ENCODE measurements at regions not wholly inside any gene's neighbourhood (a gene's known extent, or its start where the extent isn't known, plus 50 kb on each side); places are given as distances from the start of the nearest gene placed in this dataset.

DNA sequence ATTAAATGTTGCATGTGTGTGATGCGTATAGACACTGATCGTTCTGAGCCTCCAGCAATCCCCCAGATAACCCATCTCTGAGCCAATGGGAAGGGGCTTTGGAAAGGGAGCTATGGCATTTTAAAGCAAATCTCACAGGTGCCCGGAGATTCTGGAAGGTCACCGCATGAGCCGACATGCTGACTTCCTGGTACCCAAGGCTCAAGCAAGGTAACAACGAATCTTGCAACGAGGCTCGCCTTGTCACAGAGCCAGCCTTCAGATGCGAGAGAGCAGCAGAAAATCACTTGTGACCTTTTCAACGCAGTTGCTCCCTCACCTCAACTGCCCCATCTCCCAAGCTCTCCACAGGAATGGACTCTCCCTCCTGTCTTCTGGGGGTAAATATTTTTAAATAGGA, 154.8 kb upstream of the CDH5 start:
- Histone ChIP-seq H3K4me3 (no peak overlapping the region), H3K36me3 (replicated peaks in 1 of 2; ENCODE audit: insufficient read depth in 1 of 2, low read depth in 2 of 2) (no peaks in the 10 kb centered on the region), H3K9me3 (no peaks in the 10 kb centered on the region), H3K27me3 (no peaks in the 10 kb centered on the region), H3K4me1 (no peaks in the 10 kb centered on the region), H3K27ac (no peak overlapping the region)
- intact Hi-C loops (cut with DNase I): no loop called here
- WGBS, 2 donors: 60 to 65% methylated on average over 9 to 10 of the region's 10 CpGs
- DNase-seq: no peak
- TF ChIP-seq, protein P1, sequence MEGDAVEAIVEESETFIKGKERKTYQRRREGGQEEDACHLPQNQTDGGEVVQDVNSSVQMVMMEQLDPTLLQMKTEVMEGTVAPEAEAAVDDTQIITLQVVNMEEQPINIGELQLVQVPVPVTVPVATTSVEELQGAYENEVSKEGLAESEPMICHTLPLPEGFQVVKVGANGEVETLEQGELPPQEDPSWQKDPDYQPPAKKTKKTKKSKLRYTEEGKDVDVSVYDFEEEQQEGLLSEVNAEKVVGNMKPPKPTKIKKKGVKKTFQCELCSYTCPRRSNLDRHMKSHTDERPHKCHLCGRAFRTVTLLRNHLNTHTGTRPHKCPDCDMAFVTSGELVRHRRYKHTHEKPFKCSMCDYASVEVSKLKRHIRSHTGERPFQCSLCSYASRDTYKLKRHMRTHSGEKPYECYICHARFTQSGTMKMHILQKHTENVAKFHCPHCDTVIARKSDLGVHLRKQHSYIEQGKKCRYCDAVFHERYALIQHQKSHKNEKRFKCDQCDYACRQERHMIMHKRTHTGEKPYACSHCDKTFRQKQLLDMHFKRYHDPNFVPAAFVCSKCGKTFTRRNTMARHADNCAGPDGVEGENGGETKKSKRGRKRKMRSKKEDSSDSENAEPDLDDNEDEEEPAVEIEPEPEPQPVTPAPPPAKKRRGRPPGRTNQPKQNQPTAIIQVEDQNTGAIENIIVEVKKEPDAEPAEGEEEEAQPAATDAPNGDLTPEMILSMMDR (IDR thresholded peaks at IDR 0.05): no peak
- TF ChIP-seq POLR2A (IDR thresholded peaks at IDR 0.05): no peak
- no peak for ATAC-seq

DNA sequence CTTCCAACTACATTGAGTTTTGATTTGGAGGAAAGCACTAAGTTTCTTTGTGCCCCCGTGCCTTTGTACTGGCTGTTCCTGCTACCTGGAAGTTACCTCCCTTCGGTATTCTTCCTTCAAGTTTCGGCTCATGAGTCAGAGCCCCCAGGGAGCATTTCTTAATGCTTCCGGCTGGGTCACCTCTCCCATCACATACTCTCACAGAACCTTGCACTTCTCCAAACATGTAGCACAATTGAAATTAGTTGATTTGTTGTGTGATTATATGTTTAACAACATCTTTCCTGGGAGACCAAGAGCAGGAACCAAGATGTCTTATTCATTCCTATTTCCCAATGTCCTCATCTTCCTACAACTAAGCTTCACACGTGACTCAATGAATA, 158.6 kb upstream of the CDH5 start:
- no peaks in the 10 kb centered on the region for H3K9me3 ChIP-seq
- DNase-seq (no peak), ATAC-seq (no peak)
- H3K36me3 ChIP-seq (replicated peaks in 1 of 2; ENCODE audit: insufficient read depth in 1 of 2, low read depth in 2 of 2): no peaks in the 10 kb centered on the region
- no peak overlapping the region for H3K4me3 ChIP-seq
- no peaks in the 10 kb centered on the region for H3K27me3 ChIP-seq
- H3K27ac ChIP-seq: peak overlapping the region in 1 of 4 donors; percentile 2
- intact Hi-C loops (cut with DNase I): no loop called here
- TF ChIP-seq POLR2A (IDR thresholded peaks at IDR 0.05): no peak
- TF ChIP-seq, protein P1 (IDR thresholded peaks at IDR 0.05): no peak
- H3K4me1 ChIP-seq: no peaks in the 10 kb centered on the region
- WGBS, 2 donors: 47 to 71% methylated on average over 5 of the region's 5 CpGs

DNA sequence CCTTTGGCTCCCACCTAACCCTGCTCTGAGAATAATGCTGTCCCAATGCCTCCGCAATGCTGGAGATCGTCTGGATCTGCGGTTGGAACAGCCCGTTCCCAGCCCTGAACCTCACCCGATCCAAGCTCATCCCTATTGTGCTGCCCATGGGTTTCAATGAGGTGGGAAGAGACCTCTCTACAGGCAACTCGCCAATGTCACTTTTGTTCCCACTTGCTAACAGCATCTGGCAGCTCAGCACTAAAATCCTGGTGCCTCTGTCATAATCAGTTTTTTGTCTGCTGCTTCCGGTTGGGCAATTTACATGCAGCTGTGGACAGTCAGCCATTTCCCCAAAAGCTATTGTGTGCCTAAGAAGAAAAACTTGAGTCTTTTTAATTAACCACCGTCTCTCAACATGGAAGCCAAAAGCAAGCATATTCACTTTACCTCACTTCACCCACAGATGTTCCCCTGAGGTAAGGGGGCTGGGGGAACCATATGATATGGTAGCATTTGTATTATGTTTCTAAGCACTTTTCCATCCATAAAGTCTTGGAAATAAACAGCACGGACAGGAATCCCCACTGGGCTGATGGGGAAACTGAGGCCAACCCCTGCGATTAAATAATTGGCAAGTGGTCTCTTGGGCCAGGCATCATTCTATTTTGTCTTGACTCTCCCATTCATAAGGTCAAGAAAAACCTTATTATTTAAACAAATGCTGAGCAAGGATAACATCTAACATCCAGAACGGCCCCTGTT, 159.2 kb upstream of the CDH5 start:
- Histone ChIP-seq H3K27ac (peak overlapping the region in 1 of 4 donors; percentile 40), H3K27me3 (no peaks in the 10 kb centered on the region), H3K4me1 (no peaks in the 10 kb centered on the region), H3K36me3 (replicated peaks in 1 of 2; ENCODE audit: insufficient read depth in 1 of 2, low read depth in 2 of 2) (no peaks in the 10 kb centered on the region), H3K4me3 (no peak overlapping the region), H3K9me3 (no peaks in the 10 kb centered on the region)
- intact Hi-C loops (cut with DNase I): no loop called here
- WGBS, 2 donors: 62 to 75% methylated on average over 11 of the region's 11 CpGs
- DNase-seq (peak in 1 of 4 donors; percentile 60), ATAC-seq (no peak)
- TF ChIP-seq POLR2A (IDR thresholded peaks at IDR 0.05): no peak
- TF ChIP-seq, protein P1 (IDR thresholded peaks at IDR 0.05): no peak

DNA sequence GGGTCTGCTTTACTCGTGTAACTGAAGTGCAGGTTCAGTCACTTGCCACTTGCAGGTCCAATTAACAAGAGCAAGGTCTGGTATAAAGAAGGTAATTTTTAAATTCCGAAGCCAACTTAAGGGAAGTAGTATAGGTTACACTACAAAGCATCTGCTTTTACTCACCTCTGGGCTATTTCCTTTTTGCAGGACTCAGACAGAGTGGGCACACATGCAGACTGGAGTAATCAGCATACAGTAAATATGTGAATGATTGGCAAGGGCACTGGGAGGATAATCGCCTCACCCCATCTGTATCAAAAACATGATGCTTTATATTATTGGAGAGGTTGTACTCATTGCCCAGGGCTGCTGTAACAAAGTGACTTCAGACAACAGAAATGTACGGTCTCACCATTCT, 160.1 kb upstream of the CDH5 start:
- ATAC-seq (no peak), DNase-seq (no peak)
- no peaks in the 10 kb centered on the region for H3K27me3 ChIP-seq
- intact Hi-C loops (cut with DNase I): no loop called here
- H3K4me1 ChIP-seq: no peaks in the 10 kb centered on the region
- no peaks in the 10 kb centered on the region for H3K36me3 ChIP-seq (replicated peaks in 1 of 2; ENCODE audit: insufficient read depth in 1 of 2, low read depth in 2 of 2)
- no peaks in the 10 kb centered on the region for H3K9me3 ChIP-seq
- 57 to 66% methylated on average over 4 of the region's 4 CpGs for WGBS, 2 donors
- no peak overlapping the region for H3K4me3 ChIP-seq
- no peak for TF ChIP-seq POLR2A (IDR thresholded peaks at IDR 0.05)
- TF ChIP-seq, protein P1 (IDR thresholded peaks at IDR 0.05): no peak
- peak overlapping the region in 1 of 4 donors; percentile 40 for H3K27ac ChIP-seq
